ENCODE measurements at regions not wholly inside any gene's neighbourhood (a gene's known extent, or its start where the extent isn't known, plus 50 kb on each side); places are given as distances from the start of the nearest gene placed in this dataset.
A peak's percentile ranks its signal among the peaks of the same experiment; 100 is the strongest.

DNA sequence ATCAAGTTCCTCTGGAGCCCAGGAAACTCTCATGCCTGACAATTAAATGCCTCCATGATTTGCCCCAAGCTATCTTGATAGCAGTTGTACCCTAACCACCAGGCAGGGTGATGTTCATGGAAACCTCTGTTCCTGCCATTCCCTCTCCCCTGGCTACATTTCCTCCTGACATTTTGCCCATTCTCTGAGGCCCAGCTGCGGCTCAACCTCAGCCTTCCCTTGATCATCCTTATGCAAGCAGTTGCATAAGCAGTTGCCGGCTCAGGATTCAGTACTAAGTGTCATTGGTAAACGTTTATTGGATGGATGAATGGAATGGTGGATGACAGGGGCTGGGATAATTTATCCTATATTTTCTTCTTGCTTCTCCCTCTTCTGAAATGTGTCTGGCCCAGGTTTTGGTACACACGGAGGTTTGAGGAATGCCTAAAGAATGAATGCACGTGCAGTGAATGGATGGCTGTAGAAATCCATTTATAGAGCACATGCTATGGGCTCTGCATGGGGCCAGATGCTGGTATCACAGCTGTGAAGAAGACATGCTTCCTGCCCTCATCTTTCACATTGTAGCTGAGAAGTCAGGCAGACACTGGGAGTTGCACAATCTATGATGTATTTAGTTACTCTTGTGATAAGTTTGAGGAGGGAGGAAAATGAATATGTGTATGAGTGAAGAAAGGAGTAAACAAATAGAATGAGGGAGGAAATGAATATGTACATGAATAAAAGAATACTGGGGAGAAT, 261.8 kb downstream of the FOXD2 start:
- TF ChIP-seq, protein P1, sequence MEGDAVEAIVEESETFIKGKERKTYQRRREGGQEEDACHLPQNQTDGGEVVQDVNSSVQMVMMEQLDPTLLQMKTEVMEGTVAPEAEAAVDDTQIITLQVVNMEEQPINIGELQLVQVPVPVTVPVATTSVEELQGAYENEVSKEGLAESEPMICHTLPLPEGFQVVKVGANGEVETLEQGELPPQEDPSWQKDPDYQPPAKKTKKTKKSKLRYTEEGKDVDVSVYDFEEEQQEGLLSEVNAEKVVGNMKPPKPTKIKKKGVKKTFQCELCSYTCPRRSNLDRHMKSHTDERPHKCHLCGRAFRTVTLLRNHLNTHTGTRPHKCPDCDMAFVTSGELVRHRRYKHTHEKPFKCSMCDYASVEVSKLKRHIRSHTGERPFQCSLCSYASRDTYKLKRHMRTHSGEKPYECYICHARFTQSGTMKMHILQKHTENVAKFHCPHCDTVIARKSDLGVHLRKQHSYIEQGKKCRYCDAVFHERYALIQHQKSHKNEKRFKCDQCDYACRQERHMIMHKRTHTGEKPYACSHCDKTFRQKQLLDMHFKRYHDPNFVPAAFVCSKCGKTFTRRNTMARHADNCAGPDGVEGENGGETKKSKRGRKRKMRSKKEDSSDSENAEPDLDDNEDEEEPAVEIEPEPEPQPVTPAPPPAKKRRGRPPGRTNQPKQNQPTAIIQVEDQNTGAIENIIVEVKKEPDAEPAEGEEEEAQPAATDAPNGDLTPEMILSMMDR (IDR thresholded peaks at IDR 0.05): no peak
- Mint-ChIP-seq H3K27ac (ENCODE audit: unreplicated experiment) (no peak overlapping the region), H3K4me3 (ENCODE audit: unreplicated experiment) (no peak overlapping the region), H3K4me1 (ENCODE audit: unreplicated experiment) (peaks cover 15% of the 10 kb centered on the region), H3K27me3 (ENCODE audit: unreplicated experiment) (no peaks in the 10 kb centered on the region), H3K9me3 (ENCODE audit: unreplicated experiment) (no peaks in the 10 kb centered on the region), H3K36me3 (ENCODE audit: unreplicated experiment) (no peaks in the 10 kb centered on the region)
- no peak for DNase-seq (ENCODE audit: extremely low spot score, unreplicated experiment)

DNA sequence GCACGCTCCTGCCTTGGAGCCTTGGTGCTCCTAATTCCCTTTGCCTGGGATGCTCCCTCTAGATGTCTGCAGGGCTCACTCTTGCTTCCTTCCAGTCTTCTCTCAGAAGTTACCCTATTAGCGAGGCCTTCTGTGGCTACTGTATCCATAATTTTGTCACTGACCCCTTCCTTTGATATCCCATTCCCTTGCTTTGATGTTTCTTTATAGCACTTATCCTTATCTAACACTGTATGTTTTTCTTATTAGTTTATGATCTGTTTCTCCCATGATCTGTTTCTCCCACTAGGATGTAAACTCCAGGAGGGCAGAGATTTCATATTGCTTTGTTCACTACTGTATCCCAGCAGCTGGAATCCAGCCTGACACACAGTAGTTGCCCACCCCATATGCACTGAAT, 263.4 kb downstream of the FOXD2 start:
- Mint-ChIP-seq H3K27ac (ENCODE audit: unreplicated experiment) (no peak overlapping the region), H3K27me3 (ENCODE audit: unreplicated experiment) (peaks cover 6% of the 10 kb centered on the region), H3K36me3 (ENCODE audit: unreplicated experiment) (no peaks in the 10 kb centered on the region), H3K4me1 (ENCODE audit: unreplicated experiment) (peaks cover 15% of the 10 kb centered on the region), H3K9me3 (ENCODE audit: unreplicated experiment) (no peaks in the 10 kb centered on the region), H3K4me3 (ENCODE audit: unreplicated experiment) (no peak overlapping the region)
- TF ChIP-seq, protein P1 (IDR thresholded peaks at IDR 0.05): no peak
- DNase-seq (ENCODE audit: extremely low spot score, unreplicated experiment): no peak

DNA sequence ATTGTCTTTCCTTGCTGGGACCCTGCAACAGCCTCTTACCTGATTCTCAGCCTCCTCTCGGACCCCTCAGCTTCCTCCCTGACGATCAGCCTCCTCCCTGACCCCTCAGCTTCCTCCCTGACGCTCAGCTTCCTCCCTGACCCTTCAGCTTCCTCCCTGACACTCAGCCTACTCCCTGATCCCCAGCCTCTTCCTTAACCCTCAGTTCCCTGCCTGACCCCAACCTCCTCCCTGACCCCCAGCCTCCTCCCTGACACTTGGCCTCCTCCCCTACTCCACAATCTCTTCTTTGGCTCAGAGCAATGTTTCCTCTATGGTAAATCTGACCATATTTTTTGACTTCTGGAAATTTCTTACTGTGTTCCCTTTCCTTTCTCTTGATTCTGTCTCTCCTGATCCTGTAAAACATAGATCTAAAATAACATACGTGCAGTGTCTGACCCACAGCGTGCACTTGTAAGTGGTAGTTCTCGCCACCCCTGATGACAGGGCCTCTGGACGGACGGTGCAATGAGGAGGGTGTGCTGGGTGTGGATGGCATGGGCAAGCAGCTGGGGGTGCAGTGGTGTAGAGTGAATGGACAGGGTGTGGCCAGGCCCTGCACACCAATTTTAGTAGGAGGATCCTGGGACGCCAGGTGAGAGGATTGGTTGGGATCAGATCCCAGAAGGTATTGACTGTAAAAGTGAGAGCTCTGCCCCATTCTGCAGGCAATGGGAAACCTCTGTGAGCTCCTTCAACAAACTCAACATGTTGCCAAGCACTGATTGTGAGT, 264.1 kb downstream of the FOXD2 start:
- no peak for DNase-seq (ENCODE audit: extremely low spot score, unreplicated experiment)
- Mint-ChIP-seq H3K4me3 (ENCODE audit: unreplicated experiment) (no peak overlapping the region), H3K27ac (ENCODE audit: unreplicated experiment) (no peak overlapping the region), H3K27me3 (ENCODE audit: unreplicated experiment) (peaks cover 9% of the 10 kb centered on the region), H3K36me3 (ENCODE audit: unreplicated experiment) (no peaks in the 10 kb centered on the region), H3K4me1 (ENCODE audit: unreplicated experiment) (peaks cover 15% of the 10 kb centered on the region), H3K9me3 (ENCODE audit: unreplicated experiment) (no peaks in the 10 kb centered on the region)
- TF ChIP-seq, protein P1 (IDR thresholded peaks at IDR 0.05): no peak

DNA sequence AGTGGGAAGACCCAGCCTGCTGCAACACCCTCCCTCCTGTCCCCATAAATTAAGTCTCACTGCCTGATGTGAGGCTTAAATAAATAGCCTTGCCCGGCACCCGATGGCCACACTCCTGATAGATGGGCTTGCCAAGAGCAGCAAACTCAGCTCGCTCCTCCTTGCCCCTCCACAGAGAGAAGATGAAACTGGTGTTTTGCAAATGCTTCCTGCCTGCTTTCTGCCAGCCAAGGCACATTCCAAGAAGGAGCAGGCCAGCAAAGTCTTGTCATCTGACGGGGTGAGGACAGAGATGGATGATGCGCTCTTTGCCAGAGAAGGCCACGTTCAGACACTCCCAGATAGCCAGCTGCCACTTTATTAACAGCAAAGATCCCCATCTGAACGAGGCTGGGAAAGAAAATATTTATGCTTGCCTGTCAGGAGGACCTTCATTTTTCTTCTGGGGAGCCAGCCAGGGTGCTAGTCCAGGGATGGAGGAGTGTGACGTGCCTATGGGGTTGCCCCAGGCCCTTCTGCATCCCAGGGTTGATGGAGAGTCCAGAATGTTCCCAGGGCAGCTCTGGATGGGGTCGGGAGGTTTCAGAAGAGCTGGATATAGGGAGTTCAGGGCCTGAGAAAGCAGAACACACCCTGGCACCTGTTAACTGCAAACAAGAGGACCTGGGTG, 265.4 kb downstream of the FOXD2 start:
- Mint-ChIP-seq H3K4me3 (ENCODE audit: unreplicated experiment) (no peak overlapping the region), H3K27me3 (ENCODE audit: unreplicated experiment) (peaks cover 12% of the 10 kb centered on the region), H3K27ac (ENCODE audit: unreplicated experiment) (peak overlapping the region; percentile 19), H3K36me3 (ENCODE audit: unreplicated experiment) (no peaks in the 10 kb centered on the region), H3K9me3 (ENCODE audit: unreplicated experiment) (no peaks in the 10 kb centered on the region), H3K4me1 (ENCODE audit: unreplicated experiment) (peaks cover 17% of the 10 kb centered on the region)
- DNase-seq (ENCODE audit: extremely low spot score, unreplicated experiment): no peak
- TF ChIP-seq, protein P1 (IDR thresholded peaks at IDR 0.05): no peak
